ENCODE measurements at regions not wholly inside any gene's neighbourhood (a gene's known extent, or its start where the extent isn't known, plus 50 kb on each side); places are given as distances from the start of the nearest gene placed in this dataset.

DNA sequence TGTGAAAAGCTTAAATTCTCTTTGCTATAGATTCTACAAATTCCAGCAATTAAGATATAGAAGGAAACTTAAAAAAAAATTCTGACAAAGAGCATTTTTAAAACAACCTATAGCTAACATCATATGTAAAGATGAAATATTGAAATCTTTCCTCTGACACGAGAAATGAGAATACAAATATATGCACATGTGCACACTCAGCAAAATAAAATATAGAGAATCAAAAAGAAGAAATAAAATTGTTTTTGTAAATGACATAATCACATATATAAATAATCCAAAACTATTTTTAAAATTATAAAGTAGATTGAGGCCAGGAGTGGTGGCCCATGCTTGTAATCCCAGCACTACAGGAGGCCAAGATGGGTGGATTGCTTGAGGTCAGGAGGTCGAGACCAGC lies 265.1 kb downstream of the IRX2 start:
- Histone ChIP-seq H3K4me1 (ENCODE audit: control extremely low read depth in 1 of 4, control insufficient read depth in 4 of 4, insufficient read depth in 4 of 4, low read length in 3 of 4) (no peaks in the 10 kb centered on the region), H3K27me3 (replicated peaks in 2 of 5; ENCODE audit: control insufficient read depth in 4 of 5, insufficient read depth in 5 of 5, low read length in 4 of 5) (no peaks in the 10 kb centered on the region), H3K27ac (ENCODE audit: insufficient read depth in 1 of 2, low read depth in 1 of 2, low read length in 2 of 2, poor library complexity in 1 of 2, severe bottlenecking in 2 of 2) (no peak overlapping the region), H3K9me3 (ENCODE audit: control extremely low read depth in 1 of 5, control insufficient read depth in 4 of 5, insufficient read depth in 2 of 5, low read depth in 1 of 5, low read length in 4 of 5) (peaks cover 0 to 6% (median 2%) of the 10 kb centered on the region in 5 experiments), H3K4me3 (ENCODE audit: control insufficient read depth in 1 of 7, extremely low read depth in 1 of 7, insufficient read depth in 4 of 7, low read depth in 2 of 7, low read length in 6 of 7) (no peak overlapping the region), H3K36me3 (ENCODE audit: control insufficient read depth in 4 of 4, insufficient read depth in 4 of 4, low read length in 3 of 4) (no peaks in the 10 kb centered on the region)
- WGBS (ENCODE audit: insufficient coverage) = 67% methylated on average over 1 of the region's 2 CpGs
- ChIA-PET CTCF (no interaction called here), POLR2A (no interaction called here)
- no peak for DNase-seq

DNA sequence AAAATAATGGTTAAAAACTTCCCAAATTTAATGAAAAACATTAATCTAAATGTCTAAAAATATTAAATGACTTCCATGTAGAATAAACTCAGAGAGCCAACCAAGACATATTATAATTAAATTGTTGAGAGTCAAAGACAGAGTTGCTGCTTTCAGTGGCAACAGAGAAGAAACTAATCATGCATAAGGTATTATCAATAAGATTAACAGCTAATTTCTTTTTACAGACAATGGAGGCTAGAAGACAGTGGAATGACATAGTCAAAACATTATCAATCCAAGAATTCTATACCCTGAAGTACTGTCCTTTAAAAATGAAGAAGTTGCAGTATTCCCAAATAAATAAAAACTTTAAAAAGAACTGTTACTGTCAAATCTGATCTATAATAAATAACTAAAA lies 268.7 kb downstream of the IRX2 start:
- H3K9me3 ChIP-seq (ENCODE audit: control extremely low read depth in 1 of 5, control insufficient read depth in 4 of 5, insufficient read depth in 2 of 5, low read depth in 1 of 5, low read length in 4 of 5) = peaks cover 0 to 8% (median 5%) of the 10 kb centered on the region in 5 experiments
- no peaks in the 10 kb centered on the region for H3K27me3 ChIP-seq (replicated peaks in 2 of 5; ENCODE audit: control insufficient read depth in 4 of 5, insufficient read depth in 5 of 5, low read length in 4 of 5)
- no peaks in the 10 kb centered on the region for H3K4me1 ChIP-seq (ENCODE audit: control extremely low read depth in 1 of 4, control insufficient read depth in 4 of 4, insufficient read depth in 4 of 4, low read length in 3 of 4)
- H3K36me3 ChIP-seq (ENCODE audit: control insufficient read depth in 4 of 4, insufficient read depth in 4 of 4, low read length in 3 of 4) = no peaks in the 10 kb centered on the region
- CTCF ChIA-PET = no interaction called here
- no peak for DNase-seq
- H3K27ac ChIP-seq (ENCODE audit: insufficient read depth in 1 of 2, low read depth in 1 of 2, low read length in 2 of 2, poor library complexity in 1 of 2, severe bottlenecking in 2 of 2) = no peak overlapping the region
- H3K4me3 ChIP-seq (ENCODE audit: control insufficient read depth in 1 of 7, extremely low read depth in 1 of 7, insufficient read depth in 4 of 7, low read depth in 2 of 7, low read length in 6 of 7) = no peak overlapping the region
- POLR2A ChIA-PET = no interaction called here

DNA sequence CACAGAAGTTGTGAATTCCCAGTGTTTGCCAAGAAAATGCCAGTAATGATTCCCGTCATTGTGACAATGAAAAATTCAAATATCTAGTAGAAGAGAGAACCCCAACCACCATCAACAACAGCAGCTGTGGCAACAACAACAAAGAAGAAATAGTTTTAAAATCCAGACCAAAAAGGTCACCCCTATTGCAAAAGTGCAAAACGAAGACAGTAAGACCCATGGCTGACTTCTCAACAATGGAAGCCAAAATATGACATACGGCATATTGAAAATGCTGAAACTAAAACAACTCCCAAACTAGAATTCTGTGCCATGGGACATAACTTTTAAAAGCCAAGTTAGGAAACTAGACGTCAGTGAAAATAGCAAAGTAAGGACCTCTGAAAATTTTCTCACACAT lies 270.6 kb downstream of the IRX2 start:
- Histone ChIP-seq H3K27ac (ENCODE audit: insufficient read depth in 1 of 2, low read depth in 1 of 2, low read length in 2 of 2, poor library complexity in 1 of 2, severe bottlenecking in 2 of 2) (no peak overlapping the region), H3K36me3 (ENCODE audit: control insufficient read depth in 4 of 4, insufficient read depth in 4 of 4, low read length in 3 of 4) (no peaks in the 10 kb centered on the region), H3K4me1 (ENCODE audit: control extremely low read depth in 1 of 4, control insufficient read depth in 4 of 4, insufficient read depth in 4 of 4, low read length in 3 of 4) (no peaks in the 10 kb centered on the region), H3K4me3 (ENCODE audit: control insufficient read depth in 1 of 7, extremely low read depth in 1 of 7, insufficient read depth in 4 of 7, low read depth in 2 of 7, low read length in 6 of 7) (no peak overlapping the region), H3K9me3 (ENCODE audit: control extremely low read depth in 1 of 5, control insufficient read depth in 4 of 5, insufficient read depth in 2 of 5, low read depth in 1 of 5, low read length in 4 of 5) (peaks cover 0 to 9% (median 6%) of the 10 kb centered on the region in 5 experiments), H3K27me3 (replicated peaks in 2 of 5; ENCODE audit: control insufficient read depth in 4 of 5, insufficient read depth in 5 of 5, low read length in 4 of 5) (no peaks in the 10 kb centered on the region)
- ChIA-PET POLR2A (no interaction called here), CTCF (no interaction called here)
- 100% methylated on average over 3 of the region's 4 CpGs for WGBS (ENCODE audit: insufficient coverage)
- no peak for DNase-seq

DNA sequence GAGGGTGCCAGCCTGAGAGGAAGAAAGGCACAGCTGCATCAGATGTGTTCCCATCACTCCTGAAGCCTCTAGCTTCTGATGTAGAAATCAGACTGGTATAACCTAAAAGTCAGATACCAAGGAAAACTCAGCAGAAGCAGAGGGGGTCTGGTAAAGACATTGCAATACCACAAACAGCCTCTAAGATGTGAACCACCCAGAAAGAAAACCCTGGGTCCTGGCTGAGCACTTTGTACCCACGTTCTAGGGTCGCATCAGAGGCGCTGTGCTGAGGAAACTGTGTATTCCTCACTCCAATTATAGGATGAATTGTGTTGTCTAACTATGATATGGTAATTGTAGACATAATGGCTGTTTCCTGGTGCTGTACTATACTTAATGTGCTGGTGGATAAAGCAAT lies 275.6 kb downstream of the IRX2 start:
- ChIA-PET POLR2A (no interaction called here), CTCF (no interaction called here)

DNA sequence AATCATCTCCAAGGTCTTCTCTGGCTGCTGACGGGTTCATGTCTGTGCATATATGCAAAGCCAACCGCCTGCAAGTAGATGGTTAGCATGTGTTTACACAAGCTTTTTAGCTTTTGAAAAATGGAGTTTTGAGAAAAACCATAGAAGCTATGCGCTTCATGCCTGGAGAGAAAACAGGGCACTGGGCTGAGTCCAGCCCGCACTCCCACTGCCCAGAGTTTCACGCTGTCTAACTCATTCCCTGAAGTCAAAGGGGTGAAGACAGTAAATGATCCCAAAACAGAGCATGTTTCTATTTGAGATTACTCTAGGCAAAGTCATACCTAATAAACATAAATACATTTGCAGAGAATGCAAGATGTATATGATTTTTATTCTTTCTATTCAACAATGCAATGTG lies 278.8 kb downstream of the IRX2 start:
- no peak overlapping the region for H3K27ac ChIP-seq (ENCODE audit: insufficient read depth in 1 of 2, low read depth in 1 of 2, low read length in 2 of 2, poor library complexity in 1 of 2, severe bottlenecking in 2 of 2)
- ChIA-PET POLR2A (no interaction called here), CTCF (no interaction called here)
- H3K36me3 ChIP-seq (ENCODE audit: control insufficient read depth in 4 of 4, insufficient read depth in 4 of 4, low read length in 3 of 4) = no peaks in the 10 kb centered on the region
- WGBS (ENCODE audit: insufficient coverage) = 100% methylated on average over 3 of the region's 5 CpGs
- H3K9me3 ChIP-seq (ENCODE audit: control extremely low read depth in 1 of 5, control insufficient read depth in 4 of 5, insufficient read depth in 2 of 5, low read depth in 1 of 5, low read length in 4 of 5) = no peaks in the 10 kb centered on the region
- no peaks in the 10 kb centered on the region for H3K27me3 ChIP-seq (replicated peaks in 2 of 5; ENCODE audit: control insufficient read depth in 4 of 5, insufficient read depth in 5 of 5, low read length in 4 of 5)
- no peak overlapping the region for H3K4me3 ChIP-seq (ENCODE audit: control insufficient read depth in 1 of 7, extremely low read depth in 1 of 7, insufficient read depth in 4 of 7, low read depth in 2 of 7, low read length in 6 of 7)
- no peaks in the 10 kb centered on the region for H3K4me1 ChIP-seq (ENCODE audit: control extremely low read depth in 1 of 4, control insufficient read depth in 4 of 4, insufficient read depth in 4 of 4, low read length in 3 of 4)
- DNase-seq = no peak

More for the DNA sequence above, 275.6 kb downstream of the IRX2 start:
- Histone ChIP-seq H3K9me3 (ENCODE audit: control extremely low read depth in 1 of 5, control insufficient read depth in 4 of 5, insufficient read depth in 2 of 5, low read depth in 1 of 5, low read length in 4 of 5) (peaks cover 0 to 4% (median 2%) of the 10 kb centered on the region in 5 experiments), H3K36me3 (ENCODE audit: control insufficient read depth in 4 of 4, insufficient read depth in 4 of 4, low read length in 3 of 4) (no peaks in the 10 kb centered on the region), H3K4me3 (ENCODE audit: control insufficient read depth in 1 of 7, extremely low read depth in 1 of 7, insufficient read depth in 4 of 7, low read depth in 2 of 7, low read length in 6 of 7) (no peak overlapping the region), H3K4me1 (ENCODE audit: control extremely low read depth in 1 of 4, control insufficient read depth in 4 of 4, insufficient read depth in 4 of 4, low read length in 3 of 4) (no peaks in the 10 kb centered on the region), H3K27me3 (replicated peaks in 2 of 5; ENCODE audit: control insufficient read depth in 4 of 5, insufficient read depth in 5 of 5, low read length in 4 of 5) (no peaks in the 10 kb centered on the region), H3K27ac (ENCODE audit: insufficient read depth in 1 of 2, low read depth in 1 of 2, low read length in 2 of 2, poor library complexity in 1 of 2, severe bottlenecking in 2 of 2) (no peak overlapping the region)
- WGBS (ENCODE audit: insufficient coverage) = no CpG with 5 or more reads among the region's 3 CpGs
- DNase-seq = no peak

DNA sequence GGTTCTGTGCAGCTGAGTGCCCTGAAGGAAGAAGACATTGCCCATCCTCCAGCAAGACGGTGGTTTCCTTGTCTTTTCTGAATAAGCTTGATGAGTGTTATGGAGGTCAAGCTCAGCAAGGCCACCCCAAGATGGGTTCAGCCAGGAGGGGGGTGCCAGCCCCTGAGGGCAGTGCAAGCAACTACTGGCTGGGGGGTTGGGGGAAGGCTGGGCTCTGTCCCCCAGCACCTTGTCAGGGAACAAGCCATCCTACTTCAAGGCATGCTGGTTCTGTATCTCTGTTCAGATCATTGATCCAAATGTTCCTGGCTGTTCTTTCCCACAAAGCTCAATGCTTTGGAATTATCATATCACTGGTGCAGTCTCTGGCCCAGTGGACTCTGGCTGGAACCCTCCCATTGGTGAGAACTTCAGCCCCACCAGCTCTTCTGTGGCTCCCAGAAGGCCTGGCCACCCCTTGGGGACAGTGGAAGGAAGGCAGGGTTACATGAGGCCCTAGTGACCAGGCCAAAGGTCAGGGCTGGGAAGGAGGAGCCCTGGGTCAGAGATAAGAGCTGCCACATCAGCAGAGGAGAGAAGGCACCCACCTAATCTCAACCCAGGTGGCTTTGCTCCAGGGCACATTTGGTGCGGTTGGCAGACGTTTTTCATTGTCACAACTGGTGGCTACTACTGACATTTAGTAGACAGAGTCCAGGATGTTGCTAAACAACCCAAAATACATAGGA lies 280.2 kb downstream of the IRX2 start:
- no peak overlapping the region for H3K4me3 ChIP-seq (ENCODE audit: control insufficient read depth in 1 of 7, extremely low read depth in 1 of 7, insufficient read depth in 4 of 7, low read depth in 2 of 7, low read length in 6 of 7)
- CTCF ChIA-PET = interaction anchor here (1.0 kb wide), 1 partner anchor 10 kb away, joined by 3 read pairs; no protein-coding TSS in a partner anchor
- 94% methylated on average over 2 of the region's 3 CpGs for WGBS (ENCODE audit: insufficient coverage)

DNA sequence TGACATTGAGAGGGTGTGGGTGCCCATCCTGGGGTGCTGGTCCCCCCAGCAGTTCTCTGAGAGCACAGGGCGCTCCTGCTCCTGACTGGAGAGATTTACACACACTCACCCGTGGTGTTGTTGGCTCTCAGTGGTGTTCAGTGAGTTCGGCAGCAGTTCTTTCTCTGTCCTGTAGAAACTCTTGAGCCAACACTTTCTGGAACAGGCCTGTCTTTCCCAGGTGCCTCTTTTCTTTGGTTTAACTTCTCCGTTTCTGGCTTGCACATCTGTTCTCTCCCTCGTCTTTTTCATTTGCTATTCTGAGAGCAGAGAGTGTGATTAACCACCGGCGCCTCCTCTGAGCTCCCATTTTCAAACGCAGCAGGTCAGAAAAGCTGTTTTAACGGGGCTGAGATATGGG lies 284.5 kb downstream of the IRX2 start:
- CTCF ChIA-PET = no interaction called here
- Histone ChIP-seq H3K4me3 (ENCODE audit: control insufficient read depth in 1 of 7, extremely low read depth in 1 of 7, insufficient read depth in 4 of 7, low read depth in 2 of 7, low read length in 6 of 7) (no peak overlapping the region), H3K9me3 (ENCODE audit: control extremely low read depth in 1 of 5, control insufficient read depth in 4 of 5, insufficient read depth in 2 of 5, low read depth in 1 of 5, low read length in 4 of 5) (no peaks in the 10 kb centered on the region), H3K4me1 (ENCODE audit: control extremely low read depth in 1 of 4, control insufficient read depth in 4 of 4, insufficient read depth in 4 of 4, low read length in 3 of 4) (no peaks in the 10 kb centered on the region), H3K36me3 (ENCODE audit: control insufficient read depth in 4 of 4, insufficient read depth in 4 of 4, low read length in 3 of 4) (no peaks in the 10 kb centered on the region), H3K27me3 (replicated peaks in 2 of 5; ENCODE audit: control insufficient read depth in 4 of 5, insufficient read depth in 5 of 5, low read length in 4 of 5) (no peaks in the 10 kb centered on the region), H3K27ac (ENCODE audit: insufficient read depth in 1 of 2, low read depth in 1 of 2, low read length in 2 of 2, poor library complexity in 1 of 2, severe bottlenecking in 2 of 2) (no peak overlapping the region)
- POLR2A ChIA-PET = no interaction called here
- WGBS (ENCODE audit: insufficient coverage) = 61% methylated on average over 9 of the region's 9 CpGs
- DNase-seq = no peak

More for the DNA sequence above, 280.2 kb downstream of the IRX2 start:
- Histone ChIP-seq H3K36me3 (ENCODE audit: control insufficient read depth in 4 of 4, insufficient read depth in 4 of 4, low read length in 3 of 4) (no peaks in the 10 kb centered on the region), H3K27ac (ENCODE audit: insufficient read depth in 1 of 2, low read depth in 1 of 2, low read length in 2 of 2, poor library complexity in 1 of 2, severe bottlenecking in 2 of 2) (no peak overlapping the region), H3K4me1 (ENCODE audit: control extremely low read depth in 1 of 4, control insufficient read depth in 4 of 4, insufficient read depth in 4 of 4, low read length in 3 of 4) (no peaks in the 10 kb centered on the region), H3K27me3 (replicated peaks in 2 of 5; ENCODE audit: control insufficient read depth in 4 of 5, insufficient read depth in 5 of 5, low read length in 4 of 5) (no peaks in the 10 kb centered on the region), H3K9me3 (ENCODE audit: control extremely low read depth in 1 of 5, control insufficient read depth in 4 of 5, insufficient read depth in 2 of 5, low read depth in 1 of 5, low read length in 4 of 5) (no peaks in the 10 kb centered on the region)
- DNase-seq = no peak
- POLR2A ChIA-PET = no interaction called here
